Smooth muscle cell (in vitro differentiated cells): ENCODE measurements at regions not wholly inside any gene's neighbourhood (a gene's known extent, or its start where the extent isn't known, plus 50 kb on each side); places are given as distances from the start of the nearest gene placed in this dataset.
A peak's percentile ranks its signal among the peaks of the same experiment; 100 is the strongest.

Experiments
- DNase-seq: peaks from one replicate; lab custom pipeline; 2025; ENCODE audit not compliant: unreplicated experiment; lab: John Stamatoyannopoulos, UW
- H2AFZ ChIP-seq: fragments of 200-600 bp; sonication (generic); 2 replicates; pipeline ENCODE4 v1.6.0; 2016; ENCODE audit warnings: antibody characterized with exemption, low read depth, mild to moderate bottlenecking
- H3F3A ChIP-seq: fragments of 200-600 bp; sonication (generic); 2 replicates; pipeline ENCODE4 v1.6.0; 2017; ENCODE audit warnings: antibody characterized with exemption, low read depth
- H3K27ac ChIP-seq: fragments of 200-600 bp; sonication (generic); 2 replicates; pipeline ENCODE4 v1.5.1; 2016; ENCODE audit warnings: low read depth, mild to moderate bottlenecking
- H3K27me3 ChIP-seq: fragments of 200-600 bp; sonication (generic); 2 replicates; pipeline ENCODE4 v1.6.1; 2016; ENCODE audit warnings: low read depth, mild to moderate bottlenecking
- H3K36me3 ChIP-seq: fragments of 200-600 bp; sonication (generic); 2 replicates; pipeline ENCODE4 v1.5.1; 2016; ENCODE audit warnings: low read depth
- H3K4me1 ChIP-seq: fragments of 200-600 bp; sonication (generic); 2 replicates; pipeline ENCODE4 v1.5.1; 2016; ENCODE audit warnings: low read depth
- H3K4me2 ChIP-seq: fragments of 200-600 bp; sonication (generic); 2 replicates; pipeline ENCODE4 v1.6.0; 2016; ENCODE audit warnings: mild to moderate bottlenecking
- H3K4me3 ChIP-seq: fragments of 200-600 bp; sonication (generic); 2 replicates; pipeline ENCODE4 v1.5.1; 2016; ENCODE audit warnings: mild to moderate bottlenecking
- H3K79me2 ChIP-seq: fragments of 200-600 bp; sonication (generic); 2 replicates; pipeline ENCODE4 v1.6.0; 2016; ENCODE audit warnings: low read depth, mild to moderate bottlenecking
- H3K9ac ChIP-seq: fragments of 200-600 bp; sonication (generic); 2 replicates; pipeline ENCODE4 v1.6.0; 2016; ENCODE audit warnings: low read depth
- H3K9me3 ChIP-seq: fragments of 200-600 bp; sonication (generic); replicated peaks from 2 replicates; pipeline ENCODE4 v1.5.1; 2016; ENCODE audit warnings: low read depth
- H4K20me1 ChIP-seq: fragments of 200-600 bp; sonication (generic); 2 replicates; pipeline ENCODE4 v1.6.0; 2016; ENCODE audit warnings: low read depth
- CTCF ChIP-seq: fragments of 200-600 bp; sonication (generic); IDR thresholded peaks from 2 replicates; pipeline ENCODE4 v1.5.1; 2017; ENCODE audit warnings: borderline replicate concordance, mild to moderate bottlenecking, antibody characterized with exemption; ENCODE audit not compliant: insufficient read depth, poor library complexity, severe bottlenecking
- WGBS: methylation state at CpG from one replicate; pipeline ENCODE4 v1.1.7; 2016; ENCODE audit warnings: low lambda C conversion rate; 5-methylcytosine and 5-hydroxymethylcytosine counted together

GRCh38 chr1:219419860-219420259 is 193.0 kb downstream of the ZC3H11B start:
- Histone ChIP-seq H3K27ac (no peak overlapping the region), H3K9ac (no peak overlapping the region), H2AFZ (no peak overlapping the region), H3K4me1 (no peaks in the 10 kb centered on the region), H3K9me3 (no peaks in the 10 kb centered on the region), H3K27me3 (no peaks in the 10 kb centered on the region), H3K4me3 (no peak overlapping the region), H4K20me1 (no peaks in the 10 kb centered on the region), H3K79me2 (no peaks in the 10 kb centered on the region), H3K36me3 (no peaks in the 10 kb centered on the region), H3F3A (no peaks in the 10 kb centered on the region), H3K4me2 (no peak overlapping the region)
- TF ChIP-seq CTCF: no peak
- DNase-seq: no peak

- Histone ChIP-seq H3K4me3 (no peak overlapping the region), H3K4me1 (no peaks in the 10 kb centered on the region), H3K9me3 (no peaks in the 10 kb centered on the region), H3K27ac (no peak overlapping the region), H4K20me1 (no peaks in the 10 kb centered on the region), H2AFZ (no peak overlapping the region), H3F3A (no peaks in the 10 kb centered on the region), H3K9ac (no peak overlapping the region), H3K4me2 (no peak overlapping the region), H3K79me2 (no peaks in the 10 kb centered on the region), H3K36me3 (no peaks in the 10 kb centered on the region), H3K27me3 (no peaks in the 10 kb centered on the region)
- TF ChIP-seq CTCF: no peak
- DNase-seq: no peak
- WGBS: 90% methylated on average over 1 of the region's 1 CpG
These were observed 193.8 kb downstream of the ZC3H11B start for GRCh38 chr1:219419065-219419464.

- H3K4me3 ChIP-seq: no peak overlapping the region
- no peak for TF ChIP-seq CTCF
- no peaks in the 10 kb centered on the region for H3K4me1 ChIP-seq
- H2AFZ ChIP-seq: no peak overlapping the region
- no peaks in the 10 kb centered on the region for H3K27me3 ChIP-seq
- H3K9me3 ChIP-seq: no peaks in the 10 kb centered on the region
- H3K79me2 ChIP-seq: no peaks in the 10 kb centered on the region
- H3F3A ChIP-seq: no peaks in the 10 kb centered on the region
- WGBS: 98% methylated on average over 3 of the region's 3 CpGs
- H3K36me3 ChIP-seq: no peaks in the 10 kb centered on the region
- H3K4me2 ChIP-seq: no peak overlapping the region
- H3K9ac ChIP-seq: no peak overlapping the region
- DNase-seq: no peak
- H4K20me1 ChIP-seq: no peaks in the 10 kb centered on the region
- H3K27ac ChIP-seq: no peak overlapping the region
These were observed 195.3 kb downstream of the ZC3H11B start for GRCh38 chr1:219417610-219418009.

- no peak overlapping the region for H3K9ac ChIP-seq
- TF ChIP-seq CTCF: peak; percentile 61
- H3K27me3 ChIP-seq: no peaks in the 10 kb centered on the region
- H3K27ac ChIP-seq: no peak overlapping the region
- H2AFZ ChIP-seq: no peak overlapping the region
- no peaks in the 10 kb centered on the region for H3K4me1 ChIP-seq
- no peaks in the 10 kb centered on the region for H3K9me3 ChIP-seq
- H3F3A ChIP-seq: no peaks in the 10 kb centered on the region
- 0% methylated on average over 1 of the region's 1 CpG for WGBS
- H3K36me3 ChIP-seq: no peaks in the 10 kb centered on the region
- no peak overlapping the region for H3K4me3 ChIP-seq
- no peak overlapping the region for H3K4me2 ChIP-seq
- no peaks in the 10 kb centered on the region for H4K20me1 ChIP-seq
- peak; percentile 3 for DNase-seq
- H3K79me2 ChIP-seq: no peaks in the 10 kb centered on the region
These were observed 196.2 kb downstream of the ZC3H11B start for GRCh38 chr1:219416598-219417238.
